Inflammatory macrophage treated with lipopolysaccharide for 1 hour (primary cell): ENCODE measurements at regions not wholly inside any gene's neighbourhood (a gene's known extent, or its start where the extent isn't known, plus 50 kb on each side); places are given as distances from the start of the nearest gene placed in this dataset.
"Not testable (repeated sequence)": the region's sequence is repeated elsewhere in the genome, so short reads cannot be mapped to it uniquely, and the experiment has no call there.

Experiments
- DNase-seq, 2 donors: peaks; one replicate each; pipeline ENCODE4 v3.0.0-alpha.2; 2020 to 2022

GRCh38 chr6:27854421-27854820, 57.8 kb downstream of the OR2B2 start:
- DNase-seq: no peak

- DNase-seq: no peak
Observed at GRCh38 chr6:27851440-27851839, 60.8 kb downstream of the OR2B2 start.

GRCh38 chr6:27849001-27849400, 63.2 kb downstream of the OR2B2 start:
- DNase-seq: not testable (repeated sequence)

- no peak for DNase-seq
Observed at GRCh38 chr6:27847706-27848105, 64.5 kb downstream of the OR2B2 start.

- DNase-seq: no peak
Observed at GRCh38 chr6:27840572-27840971, 71.6 kb downstream of the OR2B2 start.

GRCh38 chr6:27839626-27840475, 72.3 kb downstream of the OR2B2 start:
- peak in 1 of 2 donors; percentile 32 for DNase-seq

GRCh38 chr6:27838945-27839625, 73.1 kb downstream of the OR2B2 start:
- DNase-seq: peak in 1 of 2 donors; percentile 36

- DNase-seq: peak; percentile 98
Observed at GRCh38 chr6:27838058-27838944, 73.9 kb downstream of the OR2B2 start.

- DNase-seq: peak in 1 of 2 donors; percentile 32
Observed at GRCh38 chr6:27837625-27838057, 74.6 kb downstream of the OR2B2 start.

GRCh38 chr6:27836783-27837624, 75.2 kb downstream of the OR2B2 start:
- DNase-seq: peak; percentile 47 to 65

GRCh38 chr6:27836141-27836782, 75.9 kb downstream of the OR2B2 start:
- no peak for DNase-seq

GRCh38 chr6:27834879-27835549, 77.2 kb downstream of the OR2B2 start:
- DNase-seq: no peak

- peak in 1 of 2 donors; percentile 41 for DNase-seq
Observed at GRCh38 chr6:27834384-27834783, 77.8 kb downstream of the OR2B2 start.

- DNase-seq: peak in 1 of 2 donors; percentile 33
Observed at GRCh38 chr6:27831434-27832081, 80.6 kb downstream of the OR2B2 start.

GRCh38 chr6:27830600-27831433, 81.4 kb downstream of the OR2B2 start:
- DNase-seq: peak in 1 of 2 donors; percentile 26

GRCh38 chr6:27830212-27830599, 82.0 kb downstream of the OR2B2 start:
- DNase-seq: peak in 1 of 2 donors; percentile 13

GRCh38 chr6:27829453-27830211, 82.6 kb downstream of the OR2B2 start:
- no peak for DNase-seq

- DNase-seq: not testable (repeated sequence)
Observed at GRCh38 chr6:27827477-27827876, 84.7 kb downstream of the OR2B2 start.

- DNase-seq: not testable (repeated sequence)
Observed at GRCh38 chr6:27826612-27826985, 85.6 kb downstream of the OR2B2 start.
